SK-N-SH (cell line): ENCODE measurements at regions not wholly inside any gene's neighbourhood (a gene's known extent, or its start where the extent isn't known, plus 50 kb on each side); places are given as distances from the start of the nearest gene placed in this dataset.

Experiments used
- CTCF ChIA-PET: fragments of 300-600, 350-600 bp; formaldehyde crosslinking; extraction: SDS; loops from one replicate; lab custom pipeline; 2021; lab: Yijun Ruan, JAX
- POLR2A ChIA-PET: fragments of 350-600 bp; sonication (Branson Sonifier 250); formaldehyde crosslinking; extraction: SDS; loops from one replicate; lab custom pipeline; 2020; ENCODE audit warnings: antibody characterized with exemption, inconsistent platforms; lab: Yijun Ruan, JAX
- DNase-seq: peaks from one replicate; pipeline ENCODE4 v3.0.0; 2012
- H2AFZ ChIP-seq: fragments of 200-600 bp; sonication (generic); 2 replicates; pipeline ENCODE4 v1.8.1; 2016; ENCODE audit warnings: antibody characterized with exemption, mild to moderate bottlenecking, low read depth
- H3F3A ChIP-seq: fragments of 200-600 bp; sonication (generic); replicated peaks from 2 replicates; pipeline ENCODE3; 2016; ENCODE audit warnings: antibody characterized with exemption, mild to moderate bottlenecking; ENCODE audit not compliant: insufficient read depth
- H3K27ac ChIP-seq, 2 experiments: fragments of 200-500 bp in 1 of 2; fragments of 200-600 bp in 1 of 2; sonication (Bioruptor generic) in 1 of 2; sonication (generic), shearing (Covaris generic) in 1 of 2; 2 replicates each; pipeline versions ENCODE4 v1.5.1 to v1.6.1; 2014 to 2016; ENCODE audit warnings: low read depth in 2 of 2, inconsistent platforms in 1 of 2, low read length in 1 of 2, mild to moderate bottlenecking in 1 of 2, mixed read lengths in 1 of 2
- H3K27me3 ChIP-seq: fragments of 200-600 bp; sonication (generic), shearing (Covaris generic); 2 replicates; pipeline ENCODE4 v1.6.1; 2016; ENCODE audit warnings: mixed run types; ENCODE audit not compliant: insufficient read depth
- H3K36me3 ChIP-seq, 2 experiments: fragments of 200-500 bp in 1 of 2; fragments of 200-600 bp in 1 of 2; sonication (Bioruptor generic) in 1 of 2; sonication (generic) in 1 of 2; replicated peaks in 1 of 2; 2 replicates each; pipeline versions ENCODE3 to v1.5.1; 2014 to 2016; ENCODE audit warnings: low read length in 1 of 2, mild to moderate bottlenecking in 1 of 2; ENCODE audit not compliant: insufficient read depth in 2 of 2, control insufficient read depth in 1 of 2
- H3K4me1 ChIP-seq, 2 experiments: fragments of 200-500 bp in 1 of 2; fragments of 200-600 bp in 1 of 2; sonication (Bioruptor generic) in 1 of 2; sonication (generic), shearing (Covaris generic) in 1 of 2; 2 replicates each; pipeline versions ENCODE4 v1.5.1 to v1.6.1; 2014 to 2016; ENCODE audit warnings: low read depth in 1 of 2, low read length in 1 of 2, mixed run types in 1 of 2; ENCODE audit not compliant: insufficient read depth in 2 of 2, control insufficient read depth in 1 of 2
- H3K4me2 ChIP-seq: fragments of 200-600 bp; sonication (generic), shearing (Covaris generic); 2 replicates; pipeline ENCODE4 v1.6.1; 2017; ENCODE audit warnings: mixed run types
- H3K4me3 ChIP-seq, 2 experiments: fragments of 200-500 bp in 1 of 2; fragments of 200-600 bp in 1 of 2; sonication (Bioruptor generic) in 1 of 2; sonication (generic), shearing (Covaris generic) in 1 of 2; 2 replicates each; pipeline versions ENCODE4 v1.5.1 to v1.8.1; 2014 to 2016; ENCODE audit warnings: low read depth in 2 of 2, inconsistent platforms in 1 of 2, low read length in 1 of 2, mild to moderate bottlenecking in 1 of 2, mixed read lengths in 1 of 2, moderate library complexity in 1 of 2
- H3K79me2 ChIP-seq: fragments of 200-600 bp; sonication (generic); 2 replicates; pipeline ENCODE4 v1.8.1; 2017; ENCODE audit warnings: mild to moderate bottlenecking; ENCODE audit not compliant: insufficient read depth
- H3K9ac ChIP-seq: fragments of 200-600 bp; sonication (generic); 2 replicates; pipeline ENCODE4 v1.6.1; 2017; ENCODE audit warnings: mixed run types
- H3K9me2 ChIP-seq: fragments of 200-600 bp; sonication (generic); 2 replicates; pipeline ENCODE4 v1.6.1; 2017; ENCODE audit warnings: mixed run types
- H3K9me3 ChIP-seq: fragments of 200-600 bp; sonication (generic); 2 replicates; pipeline ENCODE4 v1.6.1; 2017; ENCODE audit warnings: mixed run types, mild to moderate bottlenecking, moderate library complexity
- H4K20me1 ChIP-seq: fragments of 200-600 bp; sonication (generic); 2 replicates; pipeline ENCODE4 v1.6.1; 2017; ENCODE audit warnings: mild to moderate bottlenecking, mixed run types; ENCODE audit not compliant: insufficient read depth
- CTCF ChIP-seq: fragments of 200-600 bp; sonication (generic); IDR thresholded peaks from 2 replicates; pipeline ENCODE4 v1.6.1; 2017; ENCODE audit warnings: antibody characterized with exemption, mild to moderate bottlenecking, moderate library complexity
- ELF1 ChIP-seq: IDR thresholded peaks from 2 replicates; pipeline ENCODE4 v1.4.0; 2012
- EP300 ChIP-seq, 2 experiments: IDR thresholded peaks; 2 replicates each; pipeline versions ENCODE4 v1.4.0 to v1.6.1; 2012; ENCODE audit warnings: borderline replicate concordance in 1 of 2, low read depth in 1 of 2, low read length in 1 of 2
- EZH2phosphoT487 ChIP-seq: fragments of 200-600 bp; sonication (generic); IDR thresholded peaks from 2 replicates; pipeline ENCODE4 v1.6.1; 2017; ENCODE audit warnings: low read depth, mixed run types, mild to moderate bottlenecking, antibody characterized with exemption, moderate library complexity, borderline replicate concordance
- FOXM1 ChIP-seq: IDR thresholded peaks from 2 replicates; pipeline ENCODE4 v1.4.0; 2012; ENCODE audit warnings: low read depth, mild to moderate bottlenecking
- GATA2 ChIP-seq: sonication (generic); formaldehyde crosslinking; IDR thresholded peaks from 2 replicates; pipeline ENCODE4 v1.5.0; 2020; ENCODE audit warnings: mild to moderate bottlenecking, missing genetic modification reagents
- IRF3 ChIP-seq: fragments of 150-350 bp; IDR thresholded peaks from 2 replicates; pipeline ENCODE4 v1.6.1; 2016; ENCODE audit warnings: mild to moderate bottlenecking, low read depth, low read length
- MEF2A ChIP-seq: IDR thresholded peaks from 2 replicates; pipeline ENCODE4 v1.4.0; 2012; ENCODE audit warnings: low read depth, borderline replicate concordance
- MXI1 ChIP-seq: IDR thresholded peaks from 2 replicates; pipeline ENCODE4 v1.6.1; 2012; ENCODE audit warnings: mild to moderate bottlenecking, low read depth, low read length, improper control_type of control experiment
- NRF1 ChIP-seq: IDR thresholded peaks from 2 replicates; pipeline ENCODE4 v1.6.1; 2012; ENCODE audit warnings: low read depth, mild to moderate bottlenecking, low read length
- PBX3 ChIP-seq: IDR thresholded peaks from 2 replicates; pipeline ENCODE4; 2012
- POLR2AphosphoS5 ChIP-seq: IDR thresholded peaks from 2 replicates; pipeline ENCODE4 v1.6.1; 2012; ENCODE audit warnings: low read depth, low read length
- RAD21 ChIP-seq: IDR thresholded peaks from 2 replicates; pipeline ENCODE4 v1.6.1; 2012; ENCODE audit warnings: mild to moderate bottlenecking, low read length
- RFX5 ChIP-seq: IDR thresholded peaks from 2 replicates; pipeline ENCODE4 v1.6.1; 2012; ENCODE audit warnings: mild to moderate bottlenecking, improper control_type of control experiment, low read length
- SMC3 ChIP-seq: IDR thresholded peaks from 2 replicates; pipeline ENCODE4 v1.6.1; 2012; ENCODE audit warnings: low read depth, low read length, improper control_type of control experiment
- TAF1 ChIP-seq: IDR thresholded peaks from 2 replicates; pipeline ENCODE4 v1.6.1; 2012; ENCODE audit warnings: low read depth, mild to moderate bottlenecking, low read length, moderate library complexity, borderline replicate concordance
- TCF12 ChIP-seq: IDR thresholded peaks from 2 replicates; pipeline ENCODE4 v1.4.0; 2012
- TEAD4 ChIP-seq: IDR thresholded peaks from 2 replicates; pipeline ENCODE4 v1.4.0; 2012; ENCODE audit warnings: mild to moderate bottlenecking, borderline replicate concordance; ENCODE audit not compliant: insufficient read depth
- YY1 ChIP-seq: IDR thresholded peaks from 2 replicates; pipeline ENCODE4 v1.4.0; 2012; ENCODE audit warnings: low read depth, mild to moderate bottlenecking
- WGBS: methylation state at CpG from one replicate; pipeline ENCODE4 v1.1.6; 2017; ENCODE audit warnings: low lambda C conversion rate; 5-methylcytosine and 5-hydroxymethylcytosine counted together

- TF ChIP-seq CTCF: no peak
- TF ChIP-seq SMC3: no peak
- TF ChIP-seq MXI1: no peak
Measured at GRCh38 chr16:77647726-77648125, 74.6 kb upstream of the NUDT7 start (continued).

GRCh38 chr16:77650761-77651160, 71.6 kb upstream of the NUDT7 start:
- H3K27me3 ChIP-seq: no peaks in the 10 kb centered on the region; the same call in 1 of the 2 replicates
- H3K4me1 ChIP-seq: no peaks in the 10 kb centered on the region
- H3K79me2 ChIP-seq: no peaks in the 10 kb centered on the region
- H3F3A ChIP-seq: no peaks in the 10 kb centered on the region
- H3K4me2 ChIP-seq: no peak overlapping the region
- DNase-seq: no peak
- no peak for TF ChIP-seq POLR2AphosphoS5
- TF ChIP-seq ELF1: no peak
- TF ChIP-seq TAF1: no peak
- TF ChIP-seq TEAD4: no peak
- TF ChIP-seq EP300 (IDR thresholded peaks at IDR 0.05; ENCODE audit: borderline replicate concordance in 1 of 2, low read depth in 1 of 2, low read length in 1 of 2): no peak
- TF ChIP-seq PBX3: no peak
- TF ChIP-seq TCF12: no peak
- no peak for TF ChIP-seq MXI1
- no peak for TF ChIP-seq SMC3
- TF ChIP-seq RFX5: no peak
- H3K9me2 ChIP-seq: no peaks in the 10 kb centered on the region
- H3K9ac ChIP-seq: no peak overlapping the region
- no peak overlapping the region for H3K27ac ChIP-seq
- no peak overlapping the region for H2AFZ ChIP-seq
- ChIA-PET CTCF (interaction anchor here (4.8 kb wide), 1 partner anchor 10 kb away, joined by 34 read pairs; no protein-coding TSS in a partner anchor), POLR2A (no interaction called here)
- H3K9me3 ChIP-seq: no peaks in the 10 kb centered on the region
- no peak overlapping the region for H3K4me3 ChIP-seq
- WGBS: 14% methylated on average over 3 of the region's 3 CpGs
- H4K20me1 ChIP-seq: no peaks in the 10 kb centered on the region
- no peaks in the 10 kb centered on the region for H3K36me3 ChIP-seq

GRCh38 chr16:77652399-77652798, 69.9 kb upstream of the NUDT7 start:
- Histone ChIP-seq H3K9me3 (no peaks in the 10 kb centered on the region), H2AFZ (no peak overlapping the region), H3K36me3 (no peaks in the 10 kb centered on the region), H4K20me1 (no peaks in the 10 kb centered on the region), H3K4me1 (no peaks in the 10 kb centered on the region), H3F3A (no peaks in the 10 kb centered on the region), H3K9ac (no peak overlapping the region), H3K9me2 (no peaks in the 10 kb centered on the region), H3K4me2 (no peak overlapping the region), H3K4me3 (no peak overlapping the region), H3K27me3 (no peaks in the 10 kb centered on the region; the same call in 1 of the 2 replicates), H3K27ac (no peak overlapping the region), H3K79me2 (no peaks in the 10 kb centered on the region)
- CTCF ChIA-PET: no interaction called here
- whole genome bisulfite sequencing: 48% methylated on average over 4 of the region's 4 CpGs
- DNase-seq: no peak
- POLR2A ChIA-PET: no interaction called here
- TF ChIP-seq GATA2 (CRISPR knock-in tag) (no peak), FOXM1 (no peak), POLR2AphosphoS5 (no peak), CTCF (no peak), NRF1 (no peak), MXI1 (no peak), MEF2A (no peak), RAD21 (no peak), TAF1 (no peak), EZH2phosphoT487 (no peak), YY1 (no peak), IRF3 (no peak)
